ENCODE measurements at regions not wholly inside any gene's neighbourhood (a gene's known extent, or its start where the extent isn't known, plus 50 kb on each side); places are given as distances from the start of the nearest gene placed in this dataset.

DNA sequence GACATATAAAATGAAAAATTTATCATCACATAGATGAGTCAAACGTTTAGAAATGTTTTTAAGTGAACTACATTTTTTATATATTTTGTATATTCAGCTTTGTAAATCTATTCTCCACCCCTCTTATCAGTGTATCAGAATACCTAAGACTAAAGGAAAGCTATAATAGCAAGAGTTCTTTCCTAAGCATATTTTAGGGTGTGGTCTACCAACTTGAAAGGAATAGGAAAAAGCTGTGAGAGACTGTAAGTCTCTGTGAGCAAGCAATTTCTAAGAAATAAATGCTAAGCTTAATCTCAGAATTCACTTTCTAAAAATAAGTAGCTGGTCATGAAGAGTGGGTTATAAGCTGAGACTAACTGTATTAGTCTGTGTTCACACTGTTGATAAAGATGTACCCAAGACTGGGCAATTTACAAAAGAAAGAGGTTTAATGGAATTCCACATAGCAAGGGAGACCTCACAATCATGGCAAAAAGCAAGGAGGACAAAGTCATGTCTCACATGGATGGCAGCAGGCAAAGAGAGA, 175.4 kb upstream of the PREP start:
- Histone ChIP-seq H3K9me3 (replicated peaks; ENCODE audit: control insufficient read depth, insufficient read depth, low read length) (no peaks in the 10 kb centered on the region), H3K4me2 (ENCODE audit: insufficient read depth, low read length) (no peak overlapping the region), H3K36me3 (ENCODE audit: control insufficient read depth in 2 of 2, extremely low read depth in 1 of 2, insufficient read depth in 2 of 2, low read length in 2 of 2) (no peaks in the 10 kb centered on the region), H2AFZ (ENCODE audit: low read depth, low read length) (no peak overlapping the region), H3K79me2 (ENCODE audit: control insufficient read depth, insufficient read depth, low read length) (no peaks in the 10 kb centered on the region), H3K27me3 (ENCODE audit: control insufficient read depth in 2 of 2, insufficient read depth in 2 of 2, low read length in 2 of 2) (no peaks in the 10 kb centered on the region), H3K9me1 (replicated peaks; ENCODE audit: control insufficient read depth, extremely low read depth, insufficient read depth, low read length) (no peaks in the 10 kb centered on the region), H3K4me1 (ENCODE audit: control insufficient read depth, extremely low read depth, insufficient read depth, low read length) (no peaks in the 10 kb centered on the region), H4K20me1 (replicated peaks; ENCODE audit: control insufficient read depth, extremely low read depth, insufficient read depth, low read length) (no peaks in the 10 kb centered on the region), H3K9ac (replicated peaks; ENCODE audit: extremely low read depth, insufficient read depth, low read length) (no peak overlapping the region), H3K27ac (ENCODE audit: insufficient read depth, low read depth, low read length) (no peak overlapping the region), H3K4me3 (replicated peaks in 1 of 3; ENCODE audit: insufficient read depth in 1 of 3, low read depth in 1 of 3, low read length in 3 of 3) (no peak overlapping the region)
- CTCF ChIA-PET, result no interaction called here
- intact Hi-C loops (cut with micrococcal nuclease) (no loop called here), dilution Hi-C loops (cut with MboI; ENCODE audit: extremely low pct_ligation_motif_present, low sequenced_read_pairs) (no loop called here)
- no peak for DNase-seq (ENCODE audit: low read depth, low spot score)
- FAIRE-seq, result no peak
- POLR2A ChIA-PET, result no interaction called here
- TF ChIP-seq, protein P1, sequence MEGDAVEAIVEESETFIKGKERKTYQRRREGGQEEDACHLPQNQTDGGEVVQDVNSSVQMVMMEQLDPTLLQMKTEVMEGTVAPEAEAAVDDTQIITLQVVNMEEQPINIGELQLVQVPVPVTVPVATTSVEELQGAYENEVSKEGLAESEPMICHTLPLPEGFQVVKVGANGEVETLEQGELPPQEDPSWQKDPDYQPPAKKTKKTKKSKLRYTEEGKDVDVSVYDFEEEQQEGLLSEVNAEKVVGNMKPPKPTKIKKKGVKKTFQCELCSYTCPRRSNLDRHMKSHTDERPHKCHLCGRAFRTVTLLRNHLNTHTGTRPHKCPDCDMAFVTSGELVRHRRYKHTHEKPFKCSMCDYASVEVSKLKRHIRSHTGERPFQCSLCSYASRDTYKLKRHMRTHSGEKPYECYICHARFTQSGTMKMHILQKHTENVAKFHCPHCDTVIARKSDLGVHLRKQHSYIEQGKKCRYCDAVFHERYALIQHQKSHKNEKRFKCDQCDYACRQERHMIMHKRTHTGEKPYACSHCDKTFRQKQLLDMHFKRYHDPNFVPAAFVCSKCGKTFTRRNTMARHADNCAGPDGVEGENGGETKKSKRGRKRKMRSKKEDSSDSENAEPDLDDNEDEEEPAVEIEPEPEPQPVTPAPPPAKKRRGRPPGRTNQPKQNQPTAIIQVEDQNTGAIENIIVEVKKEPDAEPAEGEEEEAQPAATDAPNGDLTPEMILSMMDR (IDR thresholded peaks at IDR 0.05; ENCODE audit: extremely low read depth in 1 of 2, insufficient read depth in 1 of 2, low read depth in 1 of 2, low read length in 2 of 2), result no peak
- TF ChIP-seq GATA2 (IDR thresholded peaks at IDR 0.05; ENCODE audit: insufficient read depth, insufficient read length, low read depth, low read length) (no peak), POLR2A (IDR thresholded peaks at IDR 0.05; ENCODE audit: low read depth, low read length) (no peak), EZH2 (IDR thresholded peaks at IDR 0.05; ENCODE audit: borderline replicate concordance, low read depth, low read length, severe bottlenecking) (no peak), JUN (IDR thresholded peaks at IDR 0.05; ENCODE audit: borderline replicate concordance, insufficient read depth, insufficient read length, low read depth) (no peak)
- TF ChIP-seq, protein P2, sequence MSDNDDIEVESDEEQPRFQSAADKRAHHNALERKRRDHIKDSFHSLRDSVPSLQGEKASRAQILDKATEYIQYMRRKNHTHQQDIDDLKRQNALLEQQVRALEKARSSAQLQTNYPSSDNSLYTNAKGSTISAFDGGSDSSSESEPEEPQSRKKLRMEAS (IDR thresholded peaks at IDR 0.05; ENCODE audit: insufficient read depth, insufficient read length), result no peak
- no TSS peak for BruUV-seq (replicated peaks)

DNA sequence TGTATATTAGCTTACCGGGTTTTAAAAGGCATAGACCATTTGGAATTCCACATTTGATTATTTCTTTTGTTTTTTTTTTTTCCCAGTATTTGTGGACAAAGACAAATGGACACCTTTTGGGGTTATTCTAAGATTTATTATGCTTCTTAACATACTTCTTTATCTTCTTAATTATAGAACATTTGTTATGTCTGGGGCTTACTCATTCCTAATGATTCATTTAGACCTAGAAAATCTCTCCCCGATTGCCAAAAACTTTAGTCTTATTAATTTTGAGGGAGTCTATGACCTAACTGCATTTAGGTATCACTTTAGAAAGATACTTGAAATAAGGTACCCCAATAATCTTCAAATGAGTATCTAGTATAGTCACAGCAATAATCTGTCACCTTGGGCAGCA, 170.7 kb upstream of the PREP start:
- ChIA-PET POLR2A (no interaction called here), CTCF (no interaction called here)
- BruUV-seq (replicated peaks), result no TSS peak
- no peak overlapping the region for H3K27ac ChIP-seq (ENCODE audit: insufficient read depth, low read depth, low read length)
- TF ChIP-seq, protein P2 (IDR thresholded peaks at IDR 0.05; ENCODE audit: insufficient read depth, insufficient read length), result no peak
- TF ChIP-seq JUN (IDR thresholded peaks at IDR 0.05; ENCODE audit: borderline replicate concordance, insufficient read depth, insufficient read length, low read depth), result no peak
- no peaks in the 10 kb centered on the region for H4K20me1 ChIP-seq (replicated peaks; ENCODE audit: control insufficient read depth, extremely low read depth, insufficient read depth, low read length)
- no peaks in the 10 kb centered on the region for H3K9me3 ChIP-seq (replicated peaks; ENCODE audit: control insufficient read depth, insufficient read depth, low read length)
- no peak overlapping the region for H3K4me2 ChIP-seq (ENCODE audit: insufficient read depth, low read length)
- no peaks in the 10 kb centered on the region for H3K9me1 ChIP-seq (replicated peaks; ENCODE audit: control insufficient read depth, extremely low read depth, insufficient read depth, low read length)
- dilution Hi-C loops (cut with MboI; ENCODE audit: extremely low pct_ligation_motif_present, low sequenced_read_pairs) (no loop called here), intact Hi-C loops (cut with micrococcal nuclease) (no loop called here)
- no peaks in the 10 kb centered on the region for H3K36me3 ChIP-seq (ENCODE audit: control insufficient read depth in 2 of 2, extremely low read depth in 1 of 2, insufficient read depth in 2 of 2, low read length in 2 of 2)
- FAIRE-seq, result no peak
- no peaks in the 10 kb centered on the region for H3K4me1 ChIP-seq (ENCODE audit: control insufficient read depth, extremely low read depth, insufficient read depth, low read length)
- no peak for DNase-seq (ENCODE audit: low read depth, low spot score)
- peaks cover 0 to 2% of the 10 kb centered on the region in 2 experiments for H3K27me3 ChIP-seq (ENCODE audit: control insufficient read depth in 2 of 2, insufficient read depth in 2 of 2, low read length in 2 of 2)
- no peak overlapping the region for H3K9ac ChIP-seq (replicated peaks; ENCODE audit: extremely low read depth, insufficient read depth, low read length)
- H2AFZ ChIP-seq (ENCODE audit: low read depth, low read length), result no peak overlapping the region
- H3K4me3 ChIP-seq (replicated peaks in 1 of 3; ENCODE audit: insufficient read depth in 1 of 3, low read depth in 1 of 3, low read length in 3 of 3), result no peak overlapping the region
- H3K79me2 ChIP-seq (ENCODE audit: control insufficient read depth, insufficient read depth, low read length), result no peaks in the 10 kb centered on the region
